T follicular helper cell (primary cell): ENCODE measurements at regions not wholly inside any gene's neighbourhood (a gene's known extent, or its start where the extent isn't known, plus 50 kb on each side); places are given as distances from the start of the nearest gene placed in this dataset.

Source experiments
- DNase-seq: peaks from one replicate; pipeline ENCODE4 v3.0.0-alpha.2; 2020; ENCODE audit warnings: low read depth

GRCh38 chr13:99436686-99437416 is 64.4 kb upstream of the TM9SF2 start:
- peak; percentile 91 for DNase-seq

GRCh38 chr13:99439048-99439447 is 62.2 kb upstream of the TM9SF2 start:
- DNase-seq: no peak

- no peak for DNase-seq
Measured at GRCh38 chr13:99439850-99440604, 61.2 kb upstream of the TM9SF2 start.

GRCh38 chr13:99442273-99442895 is 58.9 kb upstream of the TM9SF2 start:
- peak; percentile 44 for DNase-seq

GRCh38 chr13:99446242-99446641 is 55.0 kb upstream of the TM9SF2 start:
- no peak for DNase-seq

- DNase-seq: no peak
Measured at GRCh38 chr13:99448546-99448945, 52.7 kb upstream of the TM9SF2 start.

- DNase-seq: no peak
Measured at GRCh38 chr13:99450416-99450815, 50.9 kb upstream of the TM9SF2 start.
